Hepatocyte (in vitro differentiated cells): ENCODE measurements at regions not wholly inside any gene's neighbourhood (a gene's known extent, or its start where the extent isn't known, plus 50 kb on each side); places are given as distances from the start of the nearest gene placed in this dataset.

Experiments used
- DNase-seq: peaks from one replicate; pipeline ENCODE4 v3.0.0-alpha.2; 2016; ENCODE audit warnings: low spot score
- H2AFZ ChIP-seq: fragments of 200-600 bp; sonication (generic); 2 replicates; pipeline ENCODE4 v1.6.0; 2016; ENCODE audit warnings: antibody characterized with exemption, mild to moderate bottlenecking
- H3K27ac ChIP-seq: fragments of 200-600 bp; sonication (generic); 2 replicates; pipeline ENCODE4 v1.5.1; 2016; ENCODE audit warnings: mild to moderate bottlenecking
- H3K27me3 ChIP-seq: fragments of 200-600 bp; sonication (generic); 2 replicates; pipeline ENCODE4 v1.6.1; 2016
- H3K36me3 ChIP-seq: fragments of 200-600 bp; sonication (generic); replicated peaks from 2 replicates; pipeline ENCODE4 v1.5.1; 2016; ENCODE audit warnings: low read depth; ENCODE audit not compliant: insufficient read depth
- H3K4me1 ChIP-seq: fragments of 200-600 bp; sonication (generic); 2 replicates; pipeline ENCODE4 v1.5.1; 2016; ENCODE audit warnings: mild to moderate bottlenecking, moderate library complexity; ENCODE audit not compliant: insufficient read depth
- H3K4me2 ChIP-seq: fragments of 200-600 bp; sonication (generic); 2 replicates; pipeline ENCODE4 v1.6.0; 2016
- H3K4me3 ChIP-seq: fragments of 200-600 bp; sonication (generic); 2 replicates; pipeline ENCODE4 v1.5.1; 2016; ENCODE audit warnings: mild to moderate bottlenecking
- H3K79me2 ChIP-seq: fragments of 200-600 bp; sonication (generic); 2 replicates; pipeline ENCODE4 v1.6.0; 2017; ENCODE audit warnings: mild to moderate bottlenecking
- H3K9me2 ChIP-seq: fragments of 200-600 bp; sonication (generic); replicated peaks from 2 replicates; pipeline ENCODE4 v1.6.0; 2017; ENCODE audit warnings: mild to moderate bottlenecking; ENCODE audit not compliant: insufficient read depth
- H3K9me3 ChIP-seq: fragments of 200-600 bp; sonication (generic); 2 replicates; pipeline ENCODE4 v1.5.1; 2016; ENCODE audit warnings: low read depth, mild to moderate bottlenecking
- H4K20me1 ChIP-seq: fragments of 200-600 bp; sonication (generic); 2 replicates; pipeline ENCODE4 v1.6.0; 2016; ENCODE audit warnings: mild to moderate bottlenecking; ENCODE audit not compliant: insufficient read depth, poor library complexity, severe bottlenecking
- EZH2 ChIP-seq: fragments of 200-600 bp; sonication (generic); IDR thresholded peaks from 2 replicates; pipeline ENCODE4 v1.6.1; 2016; ENCODE audit warnings: antibody characterized with exemption, mild to moderate bottlenecking, borderline replicate concordance
- EZH2phosphoT487 ChIP-seq: fragments of 200-600 bp; sonication (generic); IDR thresholded peaks from one replicate; pipeline ENCODE4 v1.6.1; 2018; ENCODE audit warnings: antibody characterized with exemption, mild to moderate bottlenecking, low read depth, moderate library complexity; ENCODE audit not compliant: unreplicated experiment, severe bottlenecking
- WGBS: methylation state at CpG from one replicate; pipeline ENCODE4 v1.1.6; 2016; ENCODE audit warnings: low lambda C conversion rate; ENCODE audit errors: missing lambda C conversion rate; 5-methylcytosine and 5-hydroxymethylcytosine counted together
- TF ChIP-seq, protein P1 (sequence below): fragments of 200-600 bp; sonication (generic); IDR thresholded peaks from 2 replicates; pipeline ENCODE4 v1.5.1; 2016; ENCODE audit warnings: antibody characterized with exemption, mild to moderate bottlenecking; ENCODE audit not compliant: poor library complexity

DNA sequence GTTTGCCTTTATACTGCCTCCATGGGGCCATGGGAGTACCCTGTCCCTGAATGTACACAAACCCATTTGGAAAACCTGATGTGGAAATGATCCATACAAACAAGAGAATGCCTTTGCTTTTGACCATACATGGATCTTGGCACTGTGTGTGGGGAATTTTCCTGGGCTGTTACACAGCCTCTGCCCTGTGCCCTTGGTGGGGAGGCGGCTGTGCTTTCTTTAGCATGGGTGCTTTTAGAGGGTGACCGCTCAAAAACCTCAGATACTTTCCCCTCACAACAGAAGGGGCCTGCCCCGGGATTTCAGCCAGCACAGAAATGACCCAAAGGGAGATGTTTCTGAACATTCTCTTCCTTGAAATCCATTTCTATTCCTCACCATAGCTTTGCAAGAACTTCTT, 194.8 kb downstream of the LMO4 start:
- Histone ChIP-seq H3K79me2 (no peaks in the 10 kb centered on the region), H3K27me3 (no peaks in the 10 kb centered on the region), H3K36me3 (no peaks in the 10 kb centered on the region), H3K27ac (peak overlapping the region; percentile 3), H4K20me1 (no peaks in the 10 kb centered on the region), H2AFZ (no peak overlapping the region), H3K4me1 (peaks cover 7% of the 10 kb centered on the region), H3K9me3 (no peaks in the 10 kb centered on the region), H3K4me3 (no peak overlapping the region), H3K9me2 (no peaks in the 10 kb centered on the region), H3K4me2 (no peak overlapping the region)
- WGBS = 84% methylated on average over 3 of the region's 3 CpGs
- no peak for DNase-seq
- no peak for TF ChIP-seq EZH2phosphoT487
- TF ChIP-seq, protein P1, sequence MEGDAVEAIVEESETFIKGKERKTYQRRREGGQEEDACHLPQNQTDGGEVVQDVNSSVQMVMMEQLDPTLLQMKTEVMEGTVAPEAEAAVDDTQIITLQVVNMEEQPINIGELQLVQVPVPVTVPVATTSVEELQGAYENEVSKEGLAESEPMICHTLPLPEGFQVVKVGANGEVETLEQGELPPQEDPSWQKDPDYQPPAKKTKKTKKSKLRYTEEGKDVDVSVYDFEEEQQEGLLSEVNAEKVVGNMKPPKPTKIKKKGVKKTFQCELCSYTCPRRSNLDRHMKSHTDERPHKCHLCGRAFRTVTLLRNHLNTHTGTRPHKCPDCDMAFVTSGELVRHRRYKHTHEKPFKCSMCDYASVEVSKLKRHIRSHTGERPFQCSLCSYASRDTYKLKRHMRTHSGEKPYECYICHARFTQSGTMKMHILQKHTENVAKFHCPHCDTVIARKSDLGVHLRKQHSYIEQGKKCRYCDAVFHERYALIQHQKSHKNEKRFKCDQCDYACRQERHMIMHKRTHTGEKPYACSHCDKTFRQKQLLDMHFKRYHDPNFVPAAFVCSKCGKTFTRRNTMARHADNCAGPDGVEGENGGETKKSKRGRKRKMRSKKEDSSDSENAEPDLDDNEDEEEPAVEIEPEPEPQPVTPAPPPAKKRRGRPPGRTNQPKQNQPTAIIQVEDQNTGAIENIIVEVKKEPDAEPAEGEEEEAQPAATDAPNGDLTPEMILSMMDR = no peak
- no peak for TF ChIP-seq EZH2

DNA sequence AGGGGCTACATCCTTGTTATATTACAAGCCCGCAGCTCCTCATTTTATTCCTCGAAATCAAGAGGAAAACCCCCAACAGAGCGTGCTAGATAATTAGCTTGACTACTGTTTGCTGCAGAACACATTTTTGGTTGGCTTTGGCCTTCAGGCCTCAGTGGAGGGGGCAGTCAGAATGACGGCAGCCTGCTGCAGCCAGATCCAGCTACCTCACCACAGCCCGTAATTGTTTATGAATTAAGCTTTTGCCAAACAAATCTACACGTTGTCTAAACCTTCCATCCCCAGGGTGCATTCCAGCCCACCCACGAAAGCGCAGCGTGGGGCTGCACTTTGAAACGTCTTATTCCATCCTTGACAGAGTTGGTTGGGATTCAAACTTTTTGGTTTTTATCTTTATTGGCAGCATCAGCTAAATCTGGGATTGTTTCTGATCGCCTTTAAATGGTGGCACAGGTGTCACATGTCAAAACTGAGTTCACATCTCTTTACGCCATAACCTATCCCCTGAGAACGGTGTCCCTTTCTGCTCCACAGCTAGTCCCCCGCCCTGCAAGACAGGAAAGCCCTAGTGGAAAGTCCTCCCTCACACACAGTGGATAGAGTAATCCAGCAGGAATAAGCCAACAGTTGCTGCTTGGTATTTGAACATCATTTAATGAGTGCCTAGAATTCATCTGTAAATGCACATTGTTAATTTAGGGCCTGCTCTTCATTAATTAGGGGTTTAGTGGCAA, 195.5 kb downstream of the LMO4 start:
- no peak overlapping the region for H3K4me3 ChIP-seq
- H3K27me3 ChIP-seq = no peaks in the 10 kb centered on the region
- WGBS = 50% methylated on average over 14 of the region's 14 CpGs
- peak overlapping the region; percentile 6 for H3K27ac ChIP-seq
- no peak for DNase-seq
- no peaks in the 10 kb centered on the region for H3K9me2 ChIP-seq
- TF ChIP-seq EZH2 (no peak), EZH2phosphoT487 (no peak)
- TF ChIP-seq, protein P1 = no peak
- H4K20me1 ChIP-seq = no peaks in the 10 kb centered on the region
- H3K79me2 ChIP-seq = no peaks in the 10 kb centered on the region
- no peak overlapping the region for H2AFZ ChIP-seq
- H3K9me3 ChIP-seq = no peaks in the 10 kb centered on the region
- no peaks in the 10 kb centered on the region for H3K36me3 ChIP-seq
- peaks cover 7% of the 10 kb centered on the region for H3K4me1 ChIP-seq
- H3K4me2 ChIP-seq = no peak overlapping the region

DNA sequence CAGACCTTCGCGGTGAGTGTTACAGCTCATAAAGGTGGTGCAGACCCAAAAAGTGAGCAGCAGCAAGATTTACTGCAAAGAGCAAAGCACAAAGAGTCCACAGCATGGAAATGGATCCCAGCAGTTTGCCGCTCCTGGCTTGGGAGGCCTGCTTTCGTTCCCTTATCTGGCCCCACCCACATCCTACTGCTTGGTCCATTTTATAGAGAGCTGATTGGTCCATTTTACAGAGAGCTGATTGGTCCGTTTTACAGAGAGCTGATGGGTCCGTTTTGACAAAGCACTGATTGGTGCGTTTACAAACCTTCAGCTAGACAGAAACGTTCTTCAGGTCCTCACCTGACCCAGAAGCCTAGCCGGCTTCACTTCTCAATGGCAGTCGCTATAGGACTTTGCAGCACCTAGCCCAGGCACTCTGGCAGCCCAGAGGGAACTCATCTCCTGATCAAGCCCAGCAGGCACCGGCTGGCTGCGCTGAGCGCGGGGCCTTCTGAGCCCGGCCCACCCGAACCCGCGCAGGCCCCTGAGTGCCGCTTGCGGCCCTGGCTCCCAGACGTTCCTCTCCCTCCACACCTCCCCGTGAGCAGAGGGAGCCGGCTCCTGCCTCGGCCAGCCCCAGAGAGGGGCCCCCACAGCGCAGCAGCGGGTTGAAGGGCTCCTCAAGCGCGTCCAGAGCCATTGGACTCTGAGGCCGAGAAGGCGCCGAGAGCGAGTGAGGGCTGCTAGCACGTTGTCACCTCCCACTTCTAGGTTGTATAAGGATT, 200.3 kb downstream of the LMO4 start:
- DNase-seq = peak; percentile 13
- 91% methylated on average over 31 of the region's 33 CpGs for WGBS
- no peaks in the 10 kb centered on the region for H3K27me3 ChIP-seq

More for the DNA sequence above, 200.3 kb downstream of the LMO4 start:
- H3K4me2 ChIP-seq = no peak overlapping the region
- no peaks in the 10 kb centered on the region for H3K9me3 ChIP-seq
- H3K79me2 ChIP-seq = no peaks in the 10 kb centered on the region
- H3K27ac ChIP-seq = no peak overlapping the region
- no peaks in the 10 kb centered on the region for H4K20me1 ChIP-seq
- no peak overlapping the region for H3K4me3 ChIP-seq
- H3K9me2 ChIP-seq = no peaks in the 10 kb centered on the region
- no peak for TF ChIP-seq EZH2
- TF ChIP-seq, protein P1 = no peak
- no peak for TF ChIP-seq EZH2phosphoT487
- H2AFZ ChIP-seq = no peak overlapping the region
- H3K36me3 ChIP-seq = no peaks in the 10 kb centered on the region
- peaks cover 7% of the 10 kb centered on the region for H3K4me1 ChIP-seq
